GM21390 (cell line): ENCODE measurements at regions not wholly inside any gene's neighbourhood (a gene's known extent, or its start where the extent isn't known, plus 50 kb on each side); places are given as distances from the start of the nearest gene placed in this dataset.

Experiments
- ATAC-seq: cut with Tn5 transposase; IDR thresholded peaks from one replicate; pipeline ENCODE4 v1.9.1; 2021; ENCODE audit not compliant: unreplicated experiment

GRCh38 chr11:15889363-15890030, 466.8 kb downstream of the SOX6 start:
- no peak for ATAC-seq

GRCh38 chr11:15890031-15890713, 466.2 kb downstream of the SOX6 start:
- ATAC-seq: no peak

DNA sequence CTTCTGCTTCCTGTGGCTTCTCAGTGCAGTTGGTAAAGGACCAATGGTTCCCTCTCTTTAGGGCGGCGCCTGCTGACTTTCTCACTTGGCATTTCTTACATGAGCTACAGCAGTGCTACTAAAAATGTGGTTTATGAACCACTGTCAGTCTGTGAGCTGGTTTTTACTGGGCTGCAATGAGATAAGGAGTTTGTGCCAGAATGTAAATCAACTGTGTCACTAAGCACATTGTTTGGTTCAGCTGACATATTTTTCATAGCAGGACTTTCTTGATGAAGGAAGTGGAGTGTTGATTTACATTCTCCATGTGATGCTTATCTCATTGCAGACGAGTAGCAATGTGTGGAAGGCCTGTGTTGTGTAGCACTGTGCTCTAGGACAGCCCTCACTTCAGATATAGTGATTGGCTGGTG, 463.3 kb downstream of the SOX6 start:
- ATAC-seq: no peak

DNA sequence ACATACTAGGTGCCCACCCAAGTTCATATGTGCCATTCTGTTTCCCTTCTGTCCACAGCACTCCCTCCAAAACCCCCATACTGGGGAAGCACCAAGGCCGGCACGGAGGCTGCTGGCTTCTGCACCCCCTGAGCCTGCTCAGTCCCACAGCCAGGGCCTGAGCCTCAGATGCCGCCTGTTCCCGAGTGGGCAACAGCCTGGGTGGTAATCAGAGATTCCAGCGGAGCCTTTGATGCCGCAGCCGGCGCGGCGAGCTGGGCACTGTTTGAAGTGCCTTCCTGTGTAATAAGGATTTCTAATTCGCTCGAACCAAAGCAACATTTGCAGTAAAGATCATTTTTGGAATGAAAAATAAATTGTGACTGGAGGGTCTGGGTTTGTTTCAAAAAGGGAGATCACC, 460.3 kb downstream of the SOX6 start:
- no peak for ATAC-seq

- ATAC-seq: no peak
These were observed 459.8 kb downstream of the SOX6 start for GRCh38 chr11:15896530-15896929.

DNA sequence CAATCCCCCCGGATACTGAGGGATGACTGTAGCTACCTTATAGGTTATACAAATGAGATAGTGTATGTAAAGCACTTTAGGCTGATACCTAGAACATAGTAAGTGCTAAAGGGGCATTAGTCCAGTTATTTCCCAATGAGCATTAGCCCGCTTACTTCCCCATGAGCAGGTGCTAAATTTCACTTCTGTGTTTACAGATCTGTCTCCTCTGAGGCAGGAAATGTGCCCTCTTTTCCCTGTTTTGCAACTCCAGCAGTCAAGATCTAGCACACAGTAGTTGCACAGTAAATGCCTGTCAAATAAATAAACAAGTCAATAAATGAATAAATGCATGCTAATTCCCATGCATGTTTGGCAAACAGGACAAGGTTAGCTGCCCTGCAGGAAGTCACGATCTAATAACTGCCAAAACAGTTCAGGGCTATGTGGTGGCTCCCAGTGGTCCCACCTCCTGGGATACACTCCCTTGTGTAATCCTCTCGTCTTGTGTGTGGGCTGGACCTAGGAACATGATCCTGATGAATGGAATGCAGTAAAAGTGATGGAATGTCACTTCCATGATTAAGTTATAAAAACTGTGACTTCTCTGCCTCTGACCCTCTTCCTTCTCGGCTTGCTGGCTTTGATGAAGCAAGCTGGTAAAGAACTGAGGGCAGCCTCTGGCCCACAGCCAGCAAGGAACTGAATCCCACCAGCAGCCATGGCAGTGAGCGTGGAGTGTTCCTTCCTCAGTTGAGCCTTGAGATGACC, 459.0 kb downstream of the SOX6 start:
- no peak for ATAC-seq

DNA sequence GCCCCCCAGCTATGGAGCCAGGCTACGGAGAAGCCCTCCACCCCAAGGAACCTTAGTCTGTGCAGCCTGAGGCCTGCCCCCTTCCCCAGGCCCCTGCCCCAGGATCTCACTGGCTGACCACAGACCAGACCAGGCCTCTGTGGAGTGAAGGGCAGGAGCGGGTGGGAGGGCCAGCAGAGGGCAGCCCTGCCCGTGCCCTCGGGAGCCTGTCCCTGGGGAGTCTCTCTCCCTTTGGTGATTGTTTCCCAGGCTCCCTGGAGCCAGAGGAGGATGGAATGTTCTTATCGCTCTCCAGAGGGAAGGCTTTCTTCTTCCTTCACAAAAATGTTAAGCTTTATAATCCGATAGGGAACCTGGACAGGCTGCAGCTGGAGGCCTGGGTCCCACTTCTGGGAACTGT, 455.3 kb downstream of the SOX6 start:
- ATAC-seq: no peak

DNA sequence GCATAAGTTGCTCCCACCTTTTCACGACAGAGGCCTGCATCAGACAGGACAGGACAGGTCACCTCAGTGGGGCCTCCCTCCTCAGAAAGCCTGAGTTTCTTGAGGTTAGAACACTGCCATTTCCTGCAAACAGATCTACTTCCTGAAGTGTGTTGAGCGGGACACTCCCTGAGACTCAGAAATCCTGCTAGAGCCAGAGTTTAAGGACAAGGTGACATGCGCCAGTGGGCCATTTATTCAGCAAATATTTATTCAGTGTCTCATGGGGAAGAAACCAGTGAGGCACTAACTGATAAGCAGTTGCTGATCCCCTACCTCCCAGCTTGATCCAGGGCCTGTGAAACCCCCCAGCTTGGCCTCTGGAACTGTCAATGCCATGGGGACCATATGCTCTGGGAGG, 454.6 kb downstream of the SOX6 start:
- ATAC-seq: no peak

- no peak for ATAC-seq
These were observed 453.1 kb downstream of the SOX6 start for GRCh38 chr11:15903246-15903645.

- no peak for ATAC-seq
These were observed 450.8 kb downstream of the SOX6 start for GRCh38 chr11:15905366-15906104.

DNA sequence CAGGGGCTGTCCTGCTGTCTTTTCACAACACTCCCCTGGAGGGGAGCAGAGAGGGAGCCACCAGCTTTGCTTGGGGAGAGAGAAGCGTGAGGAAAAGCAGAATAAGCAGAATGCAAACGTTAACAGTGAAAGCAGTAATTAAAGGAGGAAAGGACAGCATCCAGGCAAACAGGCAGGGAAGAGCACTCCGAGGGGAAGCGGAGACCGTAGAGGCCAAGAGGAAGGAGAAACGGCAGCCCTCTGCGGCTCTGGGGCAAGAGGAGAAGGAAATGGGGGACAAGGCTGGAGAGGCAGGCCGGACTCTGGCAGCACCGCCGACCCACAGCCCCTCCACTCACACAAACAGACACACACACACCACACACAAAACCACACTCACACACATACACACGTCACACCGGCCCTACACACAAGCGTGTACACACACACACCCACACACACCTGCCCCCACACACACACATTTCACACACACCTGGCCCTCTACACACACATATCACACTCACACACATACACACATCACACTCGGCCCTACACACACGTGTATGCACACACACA, 449.8 kb downstream of the SOX6 start:
- no peak for ATAC-seq

DNA sequence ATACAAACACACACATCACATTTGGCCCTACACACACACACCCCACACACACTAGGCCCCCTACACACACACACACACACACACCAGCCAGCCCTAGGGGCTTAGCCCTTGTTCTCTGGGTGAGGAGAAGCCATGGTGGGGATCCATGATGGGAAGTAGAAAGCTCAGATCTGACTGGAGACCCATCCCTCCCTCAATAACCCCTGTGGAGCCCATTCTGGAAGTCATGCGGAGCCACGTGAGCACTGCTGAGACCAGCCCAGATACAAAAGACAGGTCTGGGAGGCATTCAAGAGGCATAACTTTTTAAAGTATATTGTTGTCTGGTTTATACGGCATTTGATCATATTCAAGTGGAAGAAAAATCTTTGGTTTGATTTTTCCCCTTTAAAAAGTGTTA, 448.5 kb downstream of the SOX6 start:
- ATAC-seq: no peak

GRCh38 chr11:15909937-15910598, 446.3 kb downstream of the SOX6 start:
- no peak for ATAC-seq

DNA sequence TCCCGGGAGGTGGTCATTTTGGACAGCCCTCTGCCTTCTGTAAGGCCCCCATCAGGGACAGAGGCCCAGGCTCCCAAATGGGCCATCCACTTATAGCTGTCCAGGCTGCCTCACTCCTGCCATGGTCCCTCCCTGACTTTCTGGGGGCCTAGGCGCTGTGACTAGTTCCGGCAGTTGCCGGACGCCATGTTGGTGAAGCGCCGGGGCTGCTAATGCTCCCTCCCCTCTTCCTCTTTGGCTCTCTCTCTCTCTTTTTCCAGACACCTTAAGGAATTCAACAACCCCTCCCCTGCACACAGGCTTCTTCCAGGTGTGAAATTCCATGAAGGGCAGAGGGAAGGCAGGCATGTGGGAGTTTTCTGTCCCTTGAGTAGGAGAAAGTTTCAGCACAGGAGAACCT, 445.6 kb downstream of the SOX6 start:
- no peak for ATAC-seq

GRCh38 chr11:15911377-15912044, 444.8 kb downstream of the SOX6 start:
- ATAC-seq: no peak

DNA sequence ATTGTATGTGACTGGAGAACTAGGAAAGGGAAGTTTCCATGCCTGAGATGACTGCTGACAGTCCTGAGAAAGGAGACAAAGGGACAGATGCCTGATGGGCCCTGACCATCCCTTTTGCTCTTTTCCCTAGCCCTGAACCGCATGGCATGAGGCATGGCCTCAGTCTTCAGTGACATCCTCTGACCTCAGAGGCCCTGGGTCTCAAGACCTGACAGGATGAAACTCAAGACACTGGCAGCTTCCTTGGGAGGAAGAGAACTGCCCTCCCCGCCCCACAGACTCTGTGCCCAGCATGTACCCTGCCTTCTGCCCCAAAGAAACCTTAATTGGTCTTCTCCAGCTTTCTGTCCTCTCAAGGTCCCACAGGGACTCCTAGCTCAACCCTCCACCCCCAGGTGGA, 444.1 kb downstream of the SOX6 start:
- ATAC-seq: no peak

DNA sequence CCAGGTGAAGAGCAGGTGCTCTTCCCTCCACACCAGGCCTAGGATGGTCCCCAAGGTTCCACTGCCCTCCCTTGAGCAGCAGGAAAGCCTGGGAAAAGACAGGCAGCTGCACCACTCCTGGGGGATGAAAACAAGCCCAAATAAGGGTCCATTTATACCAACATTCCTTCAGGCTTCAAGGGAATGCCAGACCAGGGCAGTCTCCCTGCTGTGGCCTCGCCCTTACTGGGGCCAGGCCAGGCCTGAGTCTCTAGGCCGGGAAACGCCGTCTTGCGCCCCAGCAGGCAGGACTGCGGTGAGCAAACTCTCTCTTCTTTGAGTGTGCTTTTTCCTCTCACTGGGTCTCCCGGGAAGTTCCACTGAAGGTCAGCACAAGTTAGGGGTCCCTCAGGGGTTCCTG, 443.5 kb downstream of the SOX6 start:
- ATAC-seq: no peak

GRCh38 chr11:15913261-15913660, 443.1 kb downstream of the SOX6 start:
- ATAC-seq: no peak
